CD8-positive, alpha-beta memory T cell (primary cell): ENCODE measurements at regions not wholly inside any gene's neighbourhood (a gene's known extent, or its start where the extent isn't known, plus 50 kb on each side); places are given as distances from the start of the nearest gene placed in this dataset.
A peak's percentile ranks its signal among the peaks of the same experiment; 100 is the strongest.

ENCODE experiments used
- CTCF ChIA-PET: fragments of 350-600 bp; sonication (Branson Sonifier 250); formaldehyde crosslinking; loops from one replicate; lab custom pipeline; 2021; ENCODE audit warnings: antibody characterized with exemption; lab: Charles Lee
- POLR2A ChIA-PET: fragments of 350-600 bp; sonication (Branson Sonifier 250); formaldehyde crosslinking; loops from one replicate; lab custom pipeline; 2021; ENCODE audit warnings: antibody characterized with exemption; lab: Charles Lee
- DNase-seq, 5 donors: peaks; one replicate each; pipeline versions ENCODE4 v3.0.0 to v3.0.0-alpha.2; 2020 to 2022; ENCODE audit warnings: mixed read lengths in 1 of 5
- H3K27ac ChIP-seq: one replicate; pipeline ENCODE4 v1.7.0; 2013; ENCODE audit warnings: low read depth, mild to moderate bottlenecking, low read length, moderate library complexity
- H3K27me3 ChIP-seq: 2 replicates; pipeline ENCODE4 v1.7.0; 2013; ENCODE audit warnings: low read length, mild to moderate bottlenecking; ENCODE audit not compliant: insufficient read depth, poor library complexity, severe bottlenecking
- H3K36me3 ChIP-seq: 2 replicates; pipeline ENCODE4 v1.7.0; 2013; ENCODE audit warnings: mild to moderate bottlenecking, low read length, moderate library complexity; ENCODE audit not compliant: insufficient read depth
- H3K4me1 ChIP-seq: 2 replicates; pipeline ENCODE4 v1.7.0; 2013; ENCODE audit warnings: mild to moderate bottlenecking, low read length, moderate library complexity; ENCODE audit not compliant: insufficient read depth
- H3K4me3 ChIP-seq: 2 replicates; pipeline ENCODE4 v1.7.0; 2013; ENCODE audit warnings: mild to moderate bottlenecking, low read length
- H3K9me3 ChIP-seq: 2 replicates; pipeline ENCODE4 v1.7.0; 2013; ENCODE audit warnings: mild to moderate bottlenecking, low read length
- H3K27ac Mint-ChIP-seq, 8 donors: one replicate each; pipeline ENCODE4 v1.8.0; 2020 to 2021; ENCODE audit warnings: mixed read lengths in 8 of 8, mild to moderate bottlenecking in 6 of 8, inconsistent platforms in 3 of 8, moderate library complexity in 3 of 8
- H3K27me3 Mint-ChIP-seq, 2 donors: one replicate each; pipeline ENCODE4 v1.8.0; 2020 to 2021; ENCODE audit warnings: mixed read lengths in 2 of 2, mild to moderate bottlenecking in 1 of 2, moderate library complexity in 1 of 2
- H3K36me3 Mint-ChIP-seq, 3 donors: one replicate each; pipeline ENCODE4 v1.8.0; 2020 to 2021; ENCODE audit warnings: mixed read lengths in 3 of 3, inconsistent platforms in 1 of 3, mild to moderate bottlenecking in 1 of 3
- H3K4me1 Mint-ChIP-seq, 3 donors: one replicate each; pipeline ENCODE4 v1.8.0; 2020 to 2021; ENCODE audit warnings: mixed read lengths in 3 of 3, inconsistent platforms in 1 of 3, mild to moderate bottlenecking in 1 of 3
- H3K4me3 Mint-ChIP-seq, 7 donors: one replicate each; pipeline ENCODE4 v1.8.0; 2020 to 2021; ENCODE audit warnings: mixed read lengths in 7 of 7, mild to moderate bottlenecking in 6 of 7, moderate library complexity in 4 of 7, inconsistent platforms in 2 of 7
- H3K9me3 Mint-ChIP-seq, 5 donors: one replicate each; pipeline ENCODE4 v1.8.0; 2020 to 2022; ENCODE audit warnings: mixed read lengths in 5 of 5, mild to moderate bottlenecking in 3 of 5, moderate library complexity in 2 of 5, inconsistent platforms in 1 of 5

GRCh38 chr5:109937951-109938350 is 248.2 kb downstream of the MAN2A1 start:
- no peaks in the 10 kb centered on the region for H3K27me3 ChIP-seq
- H3K9me3 ChIP-seq: no peaks in the 10 kb centered on the region
- no peak overlapping the region for H3K4me3 ChIP-seq
- H3K27ac ChIP-seq: no peak overlapping the region
- Mint-ChIP-seq H3K36me3 (peaks cover 0 to 2% (median 0%) of the 10 kb centered on the region in 3 donors), H3K27ac (peak overlapping the region in 1 of 8 donors; percentile 60), H3K9me3 (peaks cover 0 to 9% (median 4%) of the 10 kb centered on the region in 5 donors), H3K4me3 (no peak overlapping the region), H3K4me1 (peaks cover 2 to 12% (median 8%) of the 10 kb centered on the region in 3 donors), H3K27me3 (peaks cover 1 to 4% of the 10 kb centered on the region in 2 donors)
- no peaks in the 10 kb centered on the region for H3K4me1 ChIP-seq
- no peaks in the 10 kb centered on the region for H3K36me3 ChIP-seq
- CTCF ChIA-PET: no interaction called here
- POLR2A ChIA-PET: no interaction called here
- no peak for DNase-seq

- Mint-ChIP-seq H3K36me3 (peaks cover 0 to 2% (median 0%) of the 10 kb centered on the region in 3 donors), H3K4me3 (no peak overlapping the region), H3K27me3 (peaks cover 1 to 4% of the 10 kb centered on the region in 2 donors), H3K4me1 (peaks cover 2 to 12% (median 8%) of the 10 kb centered on the region in 3 donors), H3K27ac (no peak overlapping the region), H3K9me3 (peaks cover 0 to 9% (median 4%) of the 10 kb centered on the region in 5 donors)
- Histone ChIP-seq H3K27me3 (no peaks in the 10 kb centered on the region), H3K4me3 (no peak overlapping the region), H3K36me3 (no peaks in the 10 kb centered on the region), H3K9me3 (no peaks in the 10 kb centered on the region), H3K27ac (no peak overlapping the region), H3K4me1 (no peaks in the 10 kb centered on the region)
- POLR2A ChIA-PET: no interaction called here
- CTCF ChIA-PET: no interaction called here
- no peak for DNase-seq
Measured at GRCh38 chr5:109938453-109938852, 248.7 kb downstream of the MAN2A1 start.

GRCh38 chr5:109939116-109939682 is 249.5 kb downstream of the MAN2A1 start:
- H3K4me3 ChIP-seq: no peak overlapping the region
- CTCF ChIA-PET: no interaction called here
- no peaks in the 10 kb centered on the region for H3K4me1 ChIP-seq
- no peaks in the 10 kb centered on the region for H3K27me3 ChIP-seq
- Mint-ChIP-seq H3K27me3 (peaks cover 2 to 8% of the 10 kb centered on the region in 2 donors), H3K27ac (no peak overlapping the region), H3K9me3 (peaks cover 0 to 9% (median 4%) of the 10 kb centered on the region in 5 donors), H3K36me3 (peaks cover 0 to 2% (median 0%) of the 10 kb centered on the region in 3 donors), H3K4me3 (no peak overlapping the region), H3K4me1 (peaks cover 2 to 12% (median 8%) of the 10 kb centered on the region in 3 donors)
- H3K36me3 ChIP-seq: no peaks in the 10 kb centered on the region
- no peak overlapping the region for H3K27ac ChIP-seq
- DNase-seq: no peak
- H3K9me3 ChIP-seq: no peaks in the 10 kb centered on the region
- POLR2A ChIA-PET: no interaction called here

- Mint-ChIP-seq H3K4me3 (no peak overlapping the region), H3K9me3 (peaks cover 0 to 9% (median 4%) of the 10 kb centered on the region in 5 donors), H3K4me1 (peaks cover 10 to 15% (median 10%) of the 10 kb centered on the region in 3 donors), H3K36me3 (peaks cover 0 to 7% (median 2%) of the 10 kb centered on the region in 3 donors), H3K27me3 (peaks cover 3 to 15% of the 10 kb centered on the region in 2 donors), H3K27ac (no peak overlapping the region)
- H3K27ac ChIP-seq: no peak overlapping the region
- no peaks in the 10 kb centered on the region for H3K9me3 ChIP-seq
- CTCF ChIA-PET: no interaction called here
- POLR2A ChIA-PET: no interaction called here
- no peaks in the 10 kb centered on the region for H3K27me3 ChIP-seq
- no peak overlapping the region for H3K4me3 ChIP-seq
- H3K4me1 ChIP-seq: no peaks in the 10 kb centered on the region
- H3K36me3 ChIP-seq: no peaks in the 10 kb centered on the region
- no peak for DNase-seq
Measured at GRCh38 chr5:109942646-109943045, 252.9 kb downstream of the MAN2A1 start.

- H3K4me3 Mint-ChIP-seq: no peak overlapping the region
- H3K27me3 ChIP-seq: no peaks in the 10 kb centered on the region
- H3K9me3 Mint-ChIP-seq: peaks cover 0 to 9% (median 4%) of the 10 kb centered on the region in 5 donors
- H3K4me1 ChIP-seq: no peaks in the 10 kb centered on the region
- ChIA-PET CTCF (no interaction called here), POLR2A (no interaction called here)
- H3K36me3 Mint-ChIP-seq: peaks cover 0 to 7% (median 2%) of the 10 kb centered on the region in 3 donors
- H3K4me3 ChIP-seq: no peak overlapping the region
- DNase-seq: no peak
- peaks cover 8 to 15% (median 10%) of the 10 kb centered on the region in 3 donors for H3K4me1 Mint-ChIP-seq
- peak overlapping the region in 1 of 8 donors; percentile 28 for H3K27ac Mint-ChIP-seq
- no peaks in the 10 kb centered on the region for H3K36me3 ChIP-seq
- no peaks in the 10 kb centered on the region for H3K9me3 ChIP-seq
- peaks cover 3 to 16% of the 10 kb centered on the region in 2 donors for H3K27me3 Mint-ChIP-seq
- no peak overlapping the region for H3K27ac ChIP-seq
Measured at GRCh38 chr5:109943701-109944235, 254.0 kb downstream of the MAN2A1 start.

GRCh38 chr5:109944461-109944860 is 254.7 kb downstream of the MAN2A1 start:
- H3K27ac ChIP-seq: no peak overlapping the region
- H3K36me3 ChIP-seq: no peaks in the 10 kb centered on the region
- Mint-ChIP-seq H3K4me1 (peaks cover 8 to 15% (median 10%) of the 10 kb centered on the region in 3 donors), H3K27me3 (peaks cover 3 to 16% of the 10 kb centered on the region in 2 donors), H3K9me3 (peaks cover 0 to 9% (median 4%) of the 10 kb centered on the region in 5 donors), H3K4me3 (no peak overlapping the region), H3K27ac (no peak overlapping the region), H3K36me3 (peaks cover 0 to 7% (median 2%) of the 10 kb centered on the region in 3 donors)
- H3K4me1 ChIP-seq: no peaks in the 10 kb centered on the region
- H3K9me3 ChIP-seq: no peaks in the 10 kb centered on the region
- H3K27me3 ChIP-seq: no peaks in the 10 kb centered on the region
- CTCF ChIA-PET: no interaction called here
- no peak for DNase-seq
- H3K4me3 ChIP-seq: no peak overlapping the region
- POLR2A ChIA-PET: no interaction called here

- H3K9me3 Mint-ChIP-seq: peaks cover 0 to 6% (median 0%) of the 10 kb centered on the region in 5 donors
- peak overlapping the region in 2 of 8 donors; percentile 32 to 77 for H3K27ac Mint-ChIP-seq
- H3K36me3 ChIP-seq: no peaks in the 10 kb centered on the region
- POLR2A ChIA-PET: no interaction called here
- no peaks in the 10 kb centered on the region for H3K27me3 ChIP-seq
- no peak overlapping the region for H3K4me3 ChIP-seq
- H3K36me3 Mint-ChIP-seq: peaks cover 0 to 7% (median 2%) of the 10 kb centered on the region in 3 donors
- peaks cover 8 to 15% (median 10%) of the 10 kb centered on the region in 3 donors for H3K4me1 Mint-ChIP-seq
- CTCF ChIA-PET: no interaction called here
- no peaks in the 10 kb centered on the region for H3K9me3 ChIP-seq
- no peak overlapping the region for H3K4me3 Mint-ChIP-seq
- no peaks in the 10 kb centered on the region for H3K4me1 ChIP-seq
- no peak overlapping the region for H3K27ac ChIP-seq
- DNase-seq: no peak
- peaks cover 2 to 16% of the 10 kb centered on the region in 2 donors for H3K27me3 Mint-ChIP-seq
Measured at GRCh38 chr5:109945097-109945678, 255.5 kb downstream of the MAN2A1 start.
